ENCODE measurements at regions not wholly inside any gene's neighbourhood (a gene's known extent, or its start where the extent isn't known, plus 50 kb on each side); places are given as distances from the start of the nearest gene placed in this dataset.
"Not testable (repeated sequence)": the region's sequence is repeated elsewhere in the genome, so short reads cannot be mapped to it uniquely, and the experiment has no call there.

DNA sequence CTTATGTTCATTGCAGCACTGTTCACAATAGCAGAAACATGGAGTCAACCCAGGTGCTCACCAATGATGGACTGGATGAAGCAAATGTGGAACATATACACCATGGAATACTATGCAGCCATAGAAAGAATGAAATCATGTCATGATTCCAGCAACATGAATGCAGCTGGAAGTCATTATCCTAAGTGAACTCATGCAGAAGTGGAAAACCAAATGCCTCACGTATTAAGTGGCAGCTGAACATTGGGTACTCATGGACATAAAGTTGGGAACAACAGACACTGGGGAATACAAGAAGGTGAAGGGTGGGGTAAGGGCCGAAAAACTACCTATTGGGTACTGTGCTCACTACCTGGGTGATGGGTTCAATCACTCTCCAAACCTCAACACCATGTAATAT, 915.9 kb downstream of the UQCRFS1 start:
- 74 to 78% methylated on average over 2 of the region's 2 CpGs for WGBS, 2 donors
- DNase-seq, result no peak
- intact Hi-C loops (cut with DNase I), result no loop called here

DNA sequence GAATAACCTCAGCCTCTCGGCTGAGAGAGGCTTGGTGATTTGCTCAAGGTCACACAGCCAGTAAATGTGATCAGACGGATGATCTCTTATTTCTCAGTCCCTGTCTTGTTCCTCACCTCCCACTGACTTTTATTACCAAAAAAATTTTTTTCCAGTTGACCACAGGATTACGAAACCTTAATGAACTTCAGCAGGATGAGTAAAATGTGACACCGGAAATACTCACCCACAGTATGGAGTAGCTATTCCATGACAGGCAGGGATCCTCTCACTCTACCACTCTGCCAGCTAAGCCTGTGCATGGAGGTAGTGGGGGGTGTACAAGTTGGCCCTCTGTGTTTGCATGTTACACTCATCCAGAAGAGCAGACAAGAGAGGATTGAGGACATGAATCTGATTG, 916.4 kb downstream of the UQCRFS1 start:
- TF ChIP-seq, protein P1, sequence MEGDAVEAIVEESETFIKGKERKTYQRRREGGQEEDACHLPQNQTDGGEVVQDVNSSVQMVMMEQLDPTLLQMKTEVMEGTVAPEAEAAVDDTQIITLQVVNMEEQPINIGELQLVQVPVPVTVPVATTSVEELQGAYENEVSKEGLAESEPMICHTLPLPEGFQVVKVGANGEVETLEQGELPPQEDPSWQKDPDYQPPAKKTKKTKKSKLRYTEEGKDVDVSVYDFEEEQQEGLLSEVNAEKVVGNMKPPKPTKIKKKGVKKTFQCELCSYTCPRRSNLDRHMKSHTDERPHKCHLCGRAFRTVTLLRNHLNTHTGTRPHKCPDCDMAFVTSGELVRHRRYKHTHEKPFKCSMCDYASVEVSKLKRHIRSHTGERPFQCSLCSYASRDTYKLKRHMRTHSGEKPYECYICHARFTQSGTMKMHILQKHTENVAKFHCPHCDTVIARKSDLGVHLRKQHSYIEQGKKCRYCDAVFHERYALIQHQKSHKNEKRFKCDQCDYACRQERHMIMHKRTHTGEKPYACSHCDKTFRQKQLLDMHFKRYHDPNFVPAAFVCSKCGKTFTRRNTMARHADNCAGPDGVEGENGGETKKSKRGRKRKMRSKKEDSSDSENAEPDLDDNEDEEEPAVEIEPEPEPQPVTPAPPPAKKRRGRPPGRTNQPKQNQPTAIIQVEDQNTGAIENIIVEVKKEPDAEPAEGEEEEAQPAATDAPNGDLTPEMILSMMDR (IDR thresholded peaks at IDR 0.05), result no peak
- H3K4me1 ChIP-seq, result peaks cover 0 to 5% (median 0%) of the 10 kb centered on the region in 9 donors
- peaks cover 0 to 8% (median 0%) of the 10 kb centered on the region in 7 donors for H3K27me3 ChIP-seq
- WGBS, 2 donors, result 84 to 92% methylated on average over 4 of the region's 4 CpGs
- no peaks in the 10 kb centered on the region for H3K36me3 ChIP-seq
- ATAC-seq (no peak), DNase-seq (no peak)
- no peak overlapping the region for H3K4me3 ChIP-seq
- intact Hi-C loops (cut with DNase I), result no loop called here
- H3K27ac ChIP-seq, result no peak overlapping the region
- peaks cover 0 to 7% (median 0%) of the 10 kb centered on the region in 11 donors for H3K9me3 ChIP-seq

More for the DNA sequence above, 915.9 kb downstream of the UQCRFS1 start:
- no peaks in the 10 kb centered on the region for H3K36me3 ChIP-seq
- TF ChIP-seq, protein P1 (IDR thresholded peaks at IDR 0.05), result no peak
- H3K9me3 ChIP-seq, result peaks cover 0 to 7% (median 0%) of the 10 kb centered on the region in 11 donors
- no peak overlapping the region for H3K4me3 ChIP-seq
- no peak for ATAC-seq
- no peak overlapping the region for H3K27ac ChIP-seq
- H3K27me3 ChIP-seq, result peaks cover 0 to 8% (median 0%) of the 10 kb centered on the region in 7 donors
- H3K4me1 ChIP-seq, result peaks cover 0 to 5% (median 0%) of the 10 kb centered on the region in 9 donors

DNA sequence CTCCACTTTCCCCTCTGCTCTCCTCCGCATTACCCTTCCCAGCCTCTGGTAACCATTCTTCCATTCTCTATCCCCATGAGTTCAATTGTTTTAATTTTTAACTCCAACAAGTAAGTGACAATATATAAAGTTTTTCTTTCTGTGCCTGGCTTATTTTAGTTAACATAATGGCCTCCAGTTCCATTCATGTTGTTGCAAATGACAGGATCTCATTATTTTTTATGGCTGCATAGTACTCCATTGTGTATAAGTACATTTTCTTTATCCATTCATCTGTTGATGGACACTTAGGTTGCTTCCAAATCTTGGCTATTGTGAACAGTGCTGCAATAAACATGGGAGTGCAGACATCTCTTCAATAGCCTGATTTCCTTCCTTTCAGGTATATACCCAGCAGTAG, 918.0 kb downstream of the UQCRFS1 start:
- H3K4me1 ChIP-seq; intact Hi-C loops (cut with DNase I); DNase-seq; H3K4me3 ChIP-seq; H3K27ac ChIP-seq; H3K27me3 ChIP-seq; H3K9me3 ChIP-seq; H3K36me3 ChIP-seq; ATAC-seq: not testable (repeated sequence)
- 98 to 100% methylated on average over 1 of the region's 1 CpG for WGBS, 2 donors

DNA sequence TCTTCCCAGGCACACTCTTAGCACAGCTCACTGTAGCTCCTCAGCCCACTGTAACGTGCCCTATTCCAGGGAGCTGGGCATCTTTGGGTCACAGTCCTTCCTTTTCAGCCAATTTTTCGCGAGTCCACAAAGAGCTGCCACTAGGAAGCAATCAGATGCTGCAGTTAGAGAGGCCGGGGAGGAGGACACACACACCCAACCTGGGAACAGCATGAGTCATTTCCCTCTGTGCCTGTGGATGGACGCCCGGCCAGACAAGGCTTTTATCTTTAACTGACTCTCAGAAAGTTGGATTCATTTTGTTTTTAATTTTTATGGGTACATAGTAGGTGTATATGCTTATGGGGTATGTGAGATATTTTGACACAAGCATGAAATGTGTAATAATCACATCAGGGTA, 918.6 kb downstream of the UQCRFS1 start:
- peaks cover 0 to 13% (median 0%) of the 10 kb centered on the region in 9 donors for H3K4me1 ChIP-seq
- peak overlapping the region in 1 of 10 donors; percentile 4 for H3K27ac ChIP-seq
- no peak for DNase-seq

DNA sequence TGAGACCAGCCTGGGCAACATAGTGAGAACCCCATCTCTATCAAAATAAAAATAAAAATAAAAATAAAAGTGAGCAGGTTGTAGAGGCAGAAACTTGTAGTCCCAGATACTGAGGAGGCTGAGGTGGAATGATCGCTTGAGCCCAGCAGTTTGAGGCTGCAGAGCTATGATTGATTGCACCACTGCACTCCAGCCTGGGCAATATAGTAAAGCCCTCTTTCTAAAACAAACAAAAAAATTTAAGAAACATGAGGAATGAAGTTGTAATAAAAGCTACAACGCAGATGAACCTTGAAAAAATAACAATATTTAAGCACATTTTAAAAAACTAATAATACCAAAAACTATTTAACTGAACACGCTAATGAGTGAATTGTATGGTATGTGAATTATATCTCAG, 919.3 kb downstream of the UQCRFS1 start:
- WGBS, 2 donors, result 93 to 96% methylated on average over 3 of the region's 3 CpGs
- intact Hi-C loops (cut with DNase I), result no loop called here
- ATAC-seq, result no peak

More for the DNA sequence above, 918.6 kb downstream of the UQCRFS1 start:
- TF ChIP-seq, protein P1 (IDR thresholded peaks at IDR 0.05), result no peak
- peaks cover 0 to 7% (median 0%) of the 10 kb centered on the region in 11 donors for H3K9me3 ChIP-seq
- H3K36me3 ChIP-seq, result no peaks in the 10 kb centered on the region
- peak in 7 of 8 donors; percentile 26 to 77 (median 59) for ATAC-seq
- no peak overlapping the region for H3K4me3 ChIP-seq
- 32 to 41% methylated on average over 6 of the region's 6 CpGs for WGBS, 2 donors
- intact Hi-C loops (cut with DNase I), result no loop called here
- H3K27me3 ChIP-seq, result peaks cover 0 to 8% (median 0%) of the 10 kb centered on the region in 7 donors

More for the DNA sequence above, 919.3 kb downstream of the UQCRFS1 start:
- Histone ChIP-seq H3K4me3 (no peak overlapping the region), H3K4me1 (peaks cover 0 to 18% (median 0%) of the 10 kb centered on the region in 9 donors), H3K36me3 (no peaks in the 10 kb centered on the region), H3K9me3 (peaks cover 0 to 7% (median 0%) of the 10 kb centered on the region in 11 donors), H3K27ac (peak overlapping the region in 2 of 10 donors; percentile 4 to 13), H3K27me3 (peaks cover 0 to 8% (median 0%) of the 10 kb centered on the region in 7 donors)
- TF ChIP-seq, protein P1 (IDR thresholded peaks at IDR 0.05), result no peak
- no peak for DNase-seq

All from heart right ventricle (tissue), 16 donors.